ENCODE measurements at regions not wholly inside any gene's neighbourhood (a gene's known extent, or its start where the extent isn't known, plus 50 kb on each side); places are given as distances from the start of the nearest gene placed in this dataset.
A peak's percentile ranks its signal among the peaks of the same experiment; 100 is the strongest.

- no TSS peak for BruUV-seq (replicated peaks)
- Histone ChIP-seq H3K27ac (ENCODE audit: extremely low read depth, low read depth, low read length) (peak overlapping the region; percentile 4; the same call in 1 of the 3 replicates), H3K27me3 (ENCODE audit: control insufficient read depth in 2 of 2, insufficient read depth in 2 of 2, low read length in 2 of 2) (no peaks in the 10 kb centered on the region), H3K4me3 (no peak overlapping the region), H3K9me1 (ENCODE audit: control insufficient read depth, insufficient read depth, low read length) (no peaks in the 10 kb centered on the region), H4K20me1 (replicated peaks; ENCODE audit: control insufficient read depth, insufficient read depth, low read length) (no peaks in the 10 kb centered on the region), H3K36me3 (ENCODE audit: control insufficient read depth, insufficient read depth, low read length) (no peaks in the 10 kb centered on the region), H3K9me3 (replicated peaks; ENCODE audit: control insufficient read depth, insufficient read depth, low read depth, low read length) (no peaks in the 10 kb centered on the region), H3K4me2 (ENCODE audit: insufficient read depth, low read length) (no peak overlapping the region; the same call in 1 of the 2 replicates), H3K9ac (ENCODE audit: insufficient read depth in 1 of 2, low read depth in 2 of 2, low read length in 2 of 2) (no peak overlapping the region), H3K4me1 (replicated peaks in 1 of 2; ENCODE audit: control insufficient read depth in 2 of 2, insufficient read depth in 2 of 2, low read length in 2 of 2) (peaks cover 22 to 43% of the 10 kb centered on the region in 2 experiments), H3K79me2 (ENCODE audit: control insufficient read depth, insufficient read depth, low read length) (peaks cover 28% of the 10 kb centered on the region), H2AFZ (ENCODE audit: low read depth, low read length) (peak overlapping the region; percentile 29)
- DNase-seq (ENCODE audit: extremely low read depth in 1 of 4, low spot score in 3 of 4) (no peak), FAIRE-seq (peak; percentile 55), ATAC-seq (no peak)
- WGBS (ENCODE audit: insufficient coverage, low coverage, missing lambda C conversion rate): 55% methylated on average over 6 of the region's 6 CpGs
- CTCF ChIA-PET (ENCODE audit: low intra/inter-chr PET ratio): interaction anchor here (1.9 to 2.9 kb wide), 4 partner anchors 11 to 156 kb away, joined by 6 to 24 read pairs (median 14); no protein-coding TSS in a partner anchor
- POLR2A ChIA-PET: interaction anchor here (0.5 to 1.1 kb wide), 3 partner anchors 14 to 87 kb away, joined by 3 to 6 read pairs (median 4); no protein-coding TSS in a partner anchor
- in situ Hi-C loops (cut with MboI): loop anchor here (5.0 kb wide), 2 partner anchors 79 to 159 kb away; no protein-coding TSS in a partner anchor
- intact Hi-C loops (cut with micrococcal nuclease): loop anchor here (2.0 to 10.0 kb wide), 3 partner anchors 29 to 611 kb away; no protein-coding TSS in a partner anchor
- TF ChIP-seq ARNT (IDR thresholded peaks at IDR 0.05) (no peak), SRF (CRISPR knock-in tag; IDR thresholded peaks at IDR 0.05) (no peak), IRF1 (CRISPR knock-in tag; IDR thresholded peaks at IDR 0.05; ENCODE audit: borderline replicate concordance) (no peak), THAP7 (CRISPR knock-in tag; IDR thresholded peaks at IDR 0.05) (no peak), BRCA1 (IDR thresholded peaks at IDR 0.05) (no peak), BRCA1 (CRISPR knock-in tag; IDR thresholded peaks at IDR 0.05) (0 out of 2 replicates have a peak, but pooled peaks have one; percentile 68), FOSL1 (tag; conservative IDR thresholded peaks at IDR 0.05) (0 out of 2 replicates have a peak, but pooled peaks have one; percentile 10), ZNF76 (CRISPR knock-in tag; IDR thresholded peaks at IDR 0.05; ENCODE audit: borderline replicate concordance) (no peak), SUPT5H (IDR thresholded peaks at IDR 0.05) (no peak), CBX3 (IDR thresholded peaks at IDR 0.05; ENCODE audit: borderline replicate concordance in 1 of 2, low read length in 2 of 2) (no peak), NUFIP1 (IDR thresholded peaks at IDR 0.05; ENCODE audit: partially characterized antibody) (no peak), NR2C2 (CRISPR knock-in tag; IDR thresholded peaks at IDR 0.05) (no peak), NR2C2 (tag; IDR thresholded peaks at IDR 0.05) (no peak), THRA (IDR thresholded peaks at IDR 0.05) (no peak), ZNF12 (CRISPR knock-in tag; IDR thresholded peaks at IDR 0.05) (no peak), GTF2F1 (IDR thresholded peaks at IDR 0.05; ENCODE audit: low read depth, low read length) (no peak), ZSCAN29 (IDR thresholded peaks at IDR 0.05) (no peak), SAFB2 (IDR thresholded peaks at IDR 0.05; ENCODE audit: borderline replicate concordance, low read depth, low read length, severe bottlenecking) (no peak), HINFP (tag; conservative IDR thresholded peaks at IDR 0.05; ENCODE audit: low read depth) (no peak)
These were observed 77.4 kb downstream of the NDUFS5 start for GRCh38 chr1:39103328-39104157.
